Fibroblast of mammary gland (primary cell): ENCODE measurements at regions not wholly inside any gene's neighbourhood (a gene's known extent, or its start where the extent isn't known, plus 50 kb on each side); places are given as distances from the start of the nearest gene placed in this dataset.
A peak's percentile ranks its signal among the peaks of the same experiment; 100 is the strongest.

Experiments
- DNase-seq: peaks from one replicate; pipeline ENCODE4 v3.0.0-alpha.2; 2010; ENCODE audit warnings: low read depth
- H3K4me3 ChIP-seq: 2 replicates; pipeline ENCODE4 v1.5.1; 2011; ENCODE audit warnings: low read depth, mild to moderate bottlenecking, low read length, moderate library complexity; ENCODE audit not compliant: control insufficient read depth
- TF ChIP-seq, protein P1 (sequence below): conservative IDR thresholded peaks from 2 replicates; pipeline ENCODE4 v1.5.1; 2011; ENCODE audit warnings: low read depth, low read length, inconsistent platforms; ENCODE audit not compliant: control insufficient read depth, insufficient read depth

DNA sequence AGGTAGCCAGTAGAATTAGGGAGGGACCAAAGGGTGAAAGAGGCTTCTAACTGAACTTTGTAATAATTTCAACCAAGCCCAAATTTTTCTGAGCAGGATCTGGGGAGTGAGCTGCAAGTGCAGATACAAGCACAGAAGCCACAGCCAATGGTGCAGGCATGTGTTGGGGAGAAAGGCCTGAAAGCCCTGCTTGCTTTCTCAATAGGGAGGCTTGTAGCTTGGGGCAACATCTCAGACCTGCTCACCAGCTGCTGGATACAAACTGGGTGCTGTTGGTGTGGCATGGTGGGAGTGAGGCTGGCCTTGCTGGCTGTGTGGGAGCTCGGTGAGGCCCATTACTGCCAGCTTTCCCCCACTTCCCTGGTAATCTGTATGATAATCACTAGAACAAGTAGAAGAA, 688.5 kb upstream of the SEMA3D start:
- no peak for DNase-seq
- no peak overlapping the region for H3K4me3 ChIP-seq
- TF ChIP-seq, protein P1, sequence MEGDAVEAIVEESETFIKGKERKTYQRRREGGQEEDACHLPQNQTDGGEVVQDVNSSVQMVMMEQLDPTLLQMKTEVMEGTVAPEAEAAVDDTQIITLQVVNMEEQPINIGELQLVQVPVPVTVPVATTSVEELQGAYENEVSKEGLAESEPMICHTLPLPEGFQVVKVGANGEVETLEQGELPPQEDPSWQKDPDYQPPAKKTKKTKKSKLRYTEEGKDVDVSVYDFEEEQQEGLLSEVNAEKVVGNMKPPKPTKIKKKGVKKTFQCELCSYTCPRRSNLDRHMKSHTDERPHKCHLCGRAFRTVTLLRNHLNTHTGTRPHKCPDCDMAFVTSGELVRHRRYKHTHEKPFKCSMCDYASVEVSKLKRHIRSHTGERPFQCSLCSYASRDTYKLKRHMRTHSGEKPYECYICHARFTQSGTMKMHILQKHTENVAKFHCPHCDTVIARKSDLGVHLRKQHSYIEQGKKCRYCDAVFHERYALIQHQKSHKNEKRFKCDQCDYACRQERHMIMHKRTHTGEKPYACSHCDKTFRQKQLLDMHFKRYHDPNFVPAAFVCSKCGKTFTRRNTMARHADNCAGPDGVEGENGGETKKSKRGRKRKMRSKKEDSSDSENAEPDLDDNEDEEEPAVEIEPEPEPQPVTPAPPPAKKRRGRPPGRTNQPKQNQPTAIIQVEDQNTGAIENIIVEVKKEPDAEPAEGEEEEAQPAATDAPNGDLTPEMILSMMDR, result no peak

DNA sequence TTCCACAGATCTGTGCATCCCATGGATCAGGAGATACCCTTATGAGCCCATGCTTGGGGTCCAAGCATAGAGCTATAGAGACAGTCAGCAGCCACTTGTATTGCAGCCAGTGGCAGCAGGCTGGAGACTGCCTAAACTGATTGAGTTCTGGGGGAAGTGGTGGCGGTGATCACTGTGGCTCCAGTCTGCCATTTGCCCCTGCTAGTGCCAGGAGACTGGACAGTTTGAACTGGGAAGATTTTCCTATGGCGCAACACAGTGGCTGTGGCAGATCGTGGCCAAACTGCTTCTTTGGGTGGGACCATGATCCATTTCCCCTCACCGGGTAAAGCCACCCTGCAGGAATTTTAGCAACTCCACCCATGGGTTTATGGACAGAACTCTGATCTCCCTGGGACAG, 679.7 kb upstream of the SEMA3D start:
- DNase-seq, result no peak
- no peak overlapping the region for H3K4me3 ChIP-seq
- TF ChIP-seq, protein P1, result no peak

DNA sequence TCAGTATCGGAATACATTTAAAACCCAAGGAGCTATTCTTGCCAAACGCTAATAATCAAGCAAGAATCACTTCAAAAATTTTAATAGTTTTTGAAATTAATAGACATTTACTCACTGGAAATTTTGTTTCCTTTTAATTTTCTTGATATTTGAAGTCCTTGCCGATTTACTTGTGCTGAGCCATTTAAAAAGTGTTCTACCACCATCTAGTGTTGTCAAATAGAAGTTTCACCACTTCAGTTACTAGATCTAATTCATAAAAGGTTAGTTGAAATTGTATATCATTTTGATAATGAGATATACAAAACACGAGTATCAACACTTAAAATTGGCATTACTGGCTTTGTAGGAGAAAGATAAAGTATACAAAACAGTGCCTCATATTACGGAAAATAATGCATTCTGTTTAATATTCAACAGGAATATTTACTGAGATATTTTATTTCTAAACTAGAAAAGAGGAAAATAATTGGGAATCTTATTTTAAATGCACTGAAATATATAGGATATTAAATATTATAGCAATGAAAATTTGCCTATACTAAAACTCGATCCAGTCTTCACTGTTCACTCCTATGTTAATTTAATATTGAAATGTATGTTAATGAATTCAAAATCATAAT, 664.8 kb upstream of the SEMA3D start:
- TF ChIP-seq, protein P1, result peak; percentile 56
- no peak overlapping the region for H3K4me3 ChIP-seq
- peak; percentile 73 for DNase-seq

DNA sequence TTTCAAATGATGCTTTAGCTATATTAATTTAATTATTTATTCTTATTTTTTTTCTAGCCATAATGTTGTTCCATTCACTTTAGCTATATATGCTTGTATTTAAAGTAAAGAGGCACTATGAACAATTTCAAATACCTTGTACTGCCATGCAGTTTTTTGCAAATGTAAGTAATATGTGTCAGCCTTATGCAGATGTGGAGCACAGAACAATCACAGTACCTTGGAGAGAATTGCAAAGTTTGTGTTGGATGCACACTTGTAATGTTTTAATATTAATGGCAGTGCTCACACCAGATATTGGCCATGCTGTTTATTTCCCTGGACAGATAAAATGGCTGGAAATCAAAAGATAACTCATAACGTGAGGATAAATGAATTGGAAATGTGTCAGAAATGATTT, 663.5 kb upstream of the SEMA3D start:
- no peak for DNase-seq
- H3K4me3 ChIP-seq, result no peak overlapping the region
- TF ChIP-seq, protein P1, result no peak

DNA sequence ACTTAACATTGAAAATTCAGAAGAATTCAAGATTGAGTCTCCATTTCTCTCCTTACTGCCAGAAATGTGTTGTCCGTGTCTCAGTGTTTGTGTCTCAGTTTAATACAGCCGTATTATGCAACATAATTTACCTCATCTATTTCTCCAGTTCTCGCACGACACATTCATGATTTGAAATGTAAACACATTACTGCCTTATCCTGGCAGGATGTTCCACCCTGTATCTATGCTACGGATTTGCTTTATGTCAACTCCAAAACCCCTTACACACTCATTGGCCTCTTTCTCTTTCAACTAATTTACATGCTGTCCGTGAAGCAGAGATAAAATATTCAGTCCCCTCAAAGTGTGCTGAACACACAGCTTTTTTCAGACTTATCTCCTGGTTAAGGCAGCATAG, 653.7 kb upstream of the SEMA3D start:
- no peak overlapping the region for H3K4me3 ChIP-seq
- TF ChIP-seq, protein P1, result no peak
- DNase-seq, result no peak

DNA sequence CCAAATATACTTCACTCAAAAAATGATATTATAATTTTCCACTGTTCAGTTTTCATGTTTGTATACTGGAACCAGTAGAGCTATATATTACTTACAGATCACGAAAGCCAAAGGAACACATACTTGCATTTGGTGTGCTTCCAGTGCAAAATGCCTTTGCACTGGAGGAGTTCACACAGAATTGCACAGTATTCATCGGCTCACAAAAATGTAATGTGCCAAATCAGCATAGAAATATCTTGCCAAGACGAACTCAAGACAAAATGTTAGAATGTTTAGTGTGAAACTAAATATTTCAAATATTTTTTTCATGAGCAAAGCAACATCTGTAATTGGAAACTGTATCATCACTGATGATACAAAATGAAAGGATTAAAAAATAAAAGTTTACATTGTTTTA, 646.2 kb upstream of the SEMA3D start:
- TF ChIP-seq, protein P1, result no peak
- H3K4me3 ChIP-seq, result no peak overlapping the region
- DNase-seq, result peak; percentile 28

DNA sequence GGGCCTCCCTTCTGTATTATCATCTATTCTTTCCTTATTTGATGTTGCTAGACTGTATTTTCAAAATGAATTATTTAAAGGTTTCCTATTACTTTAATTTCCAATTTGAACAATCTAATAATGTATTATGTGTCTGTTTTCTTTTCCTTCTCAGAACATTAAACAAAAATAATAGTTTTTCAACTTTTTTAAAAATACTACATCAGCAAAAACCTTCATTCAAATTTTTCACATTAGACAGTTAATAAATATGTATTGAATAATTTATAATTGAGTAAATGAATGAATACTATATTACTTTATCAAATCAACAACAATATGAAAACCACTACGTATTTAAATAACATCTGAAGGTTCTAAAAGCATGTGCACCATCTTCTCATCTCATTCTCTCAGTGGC, 644.1 kb upstream of the SEMA3D start:
- TF ChIP-seq, protein P1, result no peak
- H3K4me3 ChIP-seq, result no peak overlapping the region
- no peak for DNase-seq
